WTC11 (cell line): ENCODE measurements at regions not wholly inside any gene's neighbourhood (a gene's known extent, or its start where the extent isn't known, plus 50 kb on each side); places are given as distances from the start of the nearest gene placed in this dataset.

Experiments
- ATF3 ChIP-seq: sonication (generic); formaldehyde crosslinking; conservative IDR thresholded peaks from 2 replicates; pipeline ENCODE4 v1.8.1; 2022; ENCODE audit warnings: mild to moderate bottlenecking, missing genetic modification reagents
- CREM ChIP-seq: sonication (generic); formaldehyde crosslinking; IDR thresholded peaks from 2 replicates; pipeline ENCODE4 v1.8.1; 2022; ENCODE audit warnings: mild to moderate bottlenecking, missing genetic modification reagents, moderate library complexity
- ESRRA ChIP-seq: sonication (generic); formaldehyde crosslinking; IDR thresholded peaks from 2 replicates; pipeline ENCODE4 v1.8.1; 2022; ENCODE audit warnings: mild to moderate bottlenecking, missing genetic modification reagents, borderline replicate concordance
- GABPB1 ChIP-seq: sonication (generic); formaldehyde crosslinking; IDR thresholded peaks from 2 replicates; pipeline ENCODE4 v1.8.1; 2023; ENCODE audit warnings: mild to moderate bottlenecking, missing genetic modification reagents
- MYBL2 ChIP-seq: sonication (generic); formaldehyde crosslinking; IDR thresholded peaks from 2 replicates; pipeline ENCODE4 v1.8.1; 2023; ENCODE audit warnings: mild to moderate bottlenecking, moderate library complexity, missing genetic modification reagents
- NFE2L1 ChIP-seq: sonication (generic); formaldehyde crosslinking; IDR thresholded peaks from 2 replicates; pipeline ENCODE4 v1.8.1; 2023; ENCODE audit warnings: missing genetic modification reagents
- NR3C1 ChIP-seq: sonication (generic); formaldehyde crosslinking; conservative IDR thresholded peaks from 2 replicates; pipeline ENCODE4 v1.8.1; 2023; ENCODE audit warnings: low read depth, mild to moderate bottlenecking, missing genetic modification reagents
- SMAD3 ChIP-seq: sonication (generic); formaldehyde crosslinking; IDR thresholded peaks from 2 replicates; pipeline ENCODE4 v1.8.0; 2022; ENCODE audit warnings: missing genetic modification reagents, mild to moderate bottlenecking, borderline replicate concordance
- TP53 ChIP-seq: sonication (generic); formaldehyde crosslinking; IDR thresholded peaks from 2 replicates; pipeline ENCODE4 v1.8.1; 2023; ENCODE audit warnings: mild to moderate bottlenecking, missing genetic modification reagents
- ZBTB43 ChIP-seq: sonication (generic); formaldehyde crosslinking; IDR thresholded peaks from 2 replicates; pipeline ENCODE4 v1.8.1; 2023; ENCODE audit warnings: mild to moderate bottlenecking, missing genetic modification reagents
- ZNF396 ChIP-seq: fragments of 250-450 bp; sonication (Bioruptor Pico); IDR thresholded peaks from 2 replicates; pipeline ENCODE4 v1.8.0; 2021; ENCODE audit warnings: mild to moderate bottlenecking, moderate library complexity, borderline replicate concordance
- TF ChIP-seq, protein P1 (sequence below): fragments of 200-600 bp; IDR thresholded peaks from 2 replicates; pipeline ENCODE4 v1.8.0; 2022; ENCODE audit warnings: antibody characterized with exemption
- TF ChIP-seq, protein P2 (sequence below): sonication (generic); formaldehyde crosslinking; IDR thresholded peaks from 2 replicates; pipeline ENCODE4 v1.8.0; 2022; ENCODE audit warnings: mild to moderate bottlenecking, missing genetic modification reagents
- TF ChIP-seq, protein P3 (sequence below): sonication (generic); formaldehyde crosslinking; conservative IDR thresholded peaks from 2 replicates; pipeline ENCODE4 v1.8.1; 2023; ENCODE audit warnings: mild to moderate bottlenecking, low read depth, missing genetic modification reagents, moderate library complexity

- TF ChIP-seq CREM (CRISPR knock-in tag) (no peak), NR3C1 (CRISPR knock-in tag) (no peak), ZBTB43 (CRISPR knock-in tag) (no peak), TP53 (no peak), NFE2L1 (CRISPR knock-in tag) (no peak), SMAD3 (CRISPR knock-in tag) (no peak), ZNF396 (CRISPR knock-in tag) (no peak), ATF3 (CRISPR knock-in tag) (no peak), ESRRA (CRISPR knock-in tag) (no peak), GABPB1 (CRISPR knock-in tag) (no peak), MYBL2 (CRISPR knock-in tag) (no peak)
- TF ChIP-seq, protein P1, sequence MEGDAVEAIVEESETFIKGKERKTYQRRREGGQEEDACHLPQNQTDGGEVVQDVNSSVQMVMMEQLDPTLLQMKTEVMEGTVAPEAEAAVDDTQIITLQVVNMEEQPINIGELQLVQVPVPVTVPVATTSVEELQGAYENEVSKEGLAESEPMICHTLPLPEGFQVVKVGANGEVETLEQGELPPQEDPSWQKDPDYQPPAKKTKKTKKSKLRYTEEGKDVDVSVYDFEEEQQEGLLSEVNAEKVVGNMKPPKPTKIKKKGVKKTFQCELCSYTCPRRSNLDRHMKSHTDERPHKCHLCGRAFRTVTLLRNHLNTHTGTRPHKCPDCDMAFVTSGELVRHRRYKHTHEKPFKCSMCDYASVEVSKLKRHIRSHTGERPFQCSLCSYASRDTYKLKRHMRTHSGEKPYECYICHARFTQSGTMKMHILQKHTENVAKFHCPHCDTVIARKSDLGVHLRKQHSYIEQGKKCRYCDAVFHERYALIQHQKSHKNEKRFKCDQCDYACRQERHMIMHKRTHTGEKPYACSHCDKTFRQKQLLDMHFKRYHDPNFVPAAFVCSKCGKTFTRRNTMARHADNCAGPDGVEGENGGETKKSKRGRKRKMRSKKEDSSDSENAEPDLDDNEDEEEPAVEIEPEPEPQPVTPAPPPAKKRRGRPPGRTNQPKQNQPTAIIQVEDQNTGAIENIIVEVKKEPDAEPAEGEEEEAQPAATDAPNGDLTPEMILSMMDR, result no peak
- TF ChIP-seq, protein P2, sequence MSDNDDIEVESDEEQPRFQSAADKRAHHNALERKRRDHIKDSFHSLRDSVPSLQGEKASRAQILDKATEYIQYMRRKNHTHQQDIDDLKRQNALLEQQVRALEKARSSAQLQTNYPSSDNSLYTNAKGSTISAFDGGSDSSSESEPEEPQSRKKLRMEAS, result no peak
- TF ChIP-seq, protein P3, sequence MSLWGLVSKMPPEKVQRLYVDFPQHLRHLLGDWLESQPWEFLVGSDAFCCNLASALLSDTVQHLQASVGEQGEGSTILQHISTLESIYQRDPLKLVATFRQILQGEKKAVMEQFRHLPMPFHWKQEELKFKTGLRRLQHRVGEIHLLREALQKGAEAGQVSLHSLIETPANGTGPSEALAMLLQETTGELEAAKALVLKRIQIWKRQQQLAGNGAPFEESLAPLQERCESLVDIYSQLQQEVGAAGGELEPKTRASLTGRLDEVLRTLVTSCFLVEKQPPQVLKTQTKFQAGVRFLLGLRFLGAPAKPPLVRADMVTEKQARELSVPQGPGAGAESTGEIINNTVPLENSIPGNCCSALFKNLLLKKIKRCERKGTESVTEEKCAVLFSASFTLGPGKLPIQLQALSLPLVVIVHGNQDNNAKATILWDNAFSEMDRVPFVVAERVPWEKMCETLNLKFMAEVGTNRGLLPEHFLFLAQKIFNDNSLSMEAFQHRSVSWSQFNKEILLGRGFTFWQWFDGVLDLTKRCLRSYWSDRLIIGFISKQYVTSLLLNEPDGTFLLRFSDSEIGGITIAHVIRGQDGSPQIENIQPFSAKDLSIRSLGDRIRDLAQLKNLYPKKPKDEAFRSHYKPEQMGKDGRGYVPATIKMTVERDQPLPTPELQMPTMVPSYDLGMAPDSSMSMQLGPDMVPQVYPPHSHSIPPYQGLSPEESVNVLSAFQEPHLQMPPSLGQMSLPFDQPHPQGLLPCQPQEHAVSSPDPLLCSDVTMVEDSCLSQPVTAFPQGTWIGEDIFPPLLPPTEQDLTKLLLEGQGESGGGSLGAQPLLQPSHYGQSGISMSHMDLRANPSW (CRISPR knock-in tag), result no peak
Observed at GRCh38 chr1:198957044-198957443, 318.2 kb downstream of the PTPRC start.
